ENCODE measurements at regions not wholly inside any gene's neighbourhood (a gene's known extent, or its start where the extent isn't known, plus 50 kb on each side); places are given as distances from the start of the nearest gene placed in this dataset.

DNA sequence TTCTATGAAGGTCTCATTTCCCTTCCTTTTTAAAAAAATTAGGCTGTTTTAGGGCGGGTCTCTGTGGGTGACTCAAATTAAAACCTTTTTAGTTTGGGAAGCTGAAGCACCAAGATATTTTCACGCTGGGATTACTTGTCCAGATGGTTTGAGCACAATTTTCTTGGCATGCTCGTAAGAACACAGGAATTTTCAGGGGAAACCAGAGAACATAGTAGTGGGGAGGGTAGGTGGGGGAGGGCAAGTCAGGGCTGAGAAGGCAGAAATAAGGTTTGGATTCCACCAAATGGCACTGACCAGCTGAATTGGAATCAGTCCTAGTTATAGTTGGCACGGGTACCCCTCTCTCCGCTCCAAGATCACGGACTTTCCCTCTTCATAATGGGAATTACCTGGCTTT lies 97.3 kb upstream of the LRIG1 start:
- TF ChIP-seq CTCF (IDR thresholded peaks at IDR 0.05) (no peak), POLR2A (IDR thresholded peaks at IDR 0.05) (no peak), EP300 (IDR thresholded peaks at IDR 0.05) (no peak)
